NCI-H748 (cell line): ENCODE measurements at regions not wholly inside any gene's neighbourhood (a gene's known extent, or its start where the extent isn't known, plus 50 kb on each side); places are given as distances from the start of the nearest gene placed in this dataset.

Experiments used
- DNase-seq: peaks from one replicate; lab custom pipeline; 2025; ENCODE audit not compliant: unreplicated experiment; lab: John Stamatoyannopoulos, UW

- DNase-seq: no peak
Observed at GRCh38 chr6:147755999-147756398, 247.5 kb downstream of the SAMD5 start.

GRCh38 chr6:147756891-147757290, 248.4 kb downstream of the SAMD5 start:
- DNase-seq: no peak

- DNase-seq: no peak
Observed at GRCh38 chr6:147757291-147757690, 248.8 kb downstream of the SAMD5 start.

DNA sequence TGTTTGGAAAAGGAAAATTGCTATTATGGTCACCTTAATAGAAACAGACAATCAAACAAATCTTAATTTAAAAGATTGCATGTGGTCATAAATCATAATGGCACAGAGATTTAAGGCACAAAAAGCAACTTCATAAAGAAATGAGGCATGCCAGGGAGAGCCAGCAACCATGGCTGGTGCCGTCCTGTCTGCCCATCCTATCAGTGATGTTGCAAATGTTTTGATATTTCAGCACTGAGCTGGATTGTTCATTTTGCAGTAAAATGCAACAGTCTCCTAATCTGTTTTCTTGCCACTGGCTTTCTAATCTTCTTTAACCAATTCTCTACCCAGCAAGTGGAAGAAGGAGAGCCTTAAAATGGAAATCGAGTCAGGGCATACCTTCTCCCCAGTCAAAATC, 249.8 kb downstream of the SAMD5 start:
- DNase-seq: no peak

GRCh38 chr6:147759093-147759492, 250.6 kb downstream of the SAMD5 start:
- DNase-seq: no peak

GRCh38 chr6:147759536-147759935, 251.0 kb downstream of the SAMD5 start:
- DNase-seq: no peak

GRCh38 chr6:147765541-147765940, 257.1 kb downstream of the SAMD5 start:
- DNase-seq: no peak

DNA sequence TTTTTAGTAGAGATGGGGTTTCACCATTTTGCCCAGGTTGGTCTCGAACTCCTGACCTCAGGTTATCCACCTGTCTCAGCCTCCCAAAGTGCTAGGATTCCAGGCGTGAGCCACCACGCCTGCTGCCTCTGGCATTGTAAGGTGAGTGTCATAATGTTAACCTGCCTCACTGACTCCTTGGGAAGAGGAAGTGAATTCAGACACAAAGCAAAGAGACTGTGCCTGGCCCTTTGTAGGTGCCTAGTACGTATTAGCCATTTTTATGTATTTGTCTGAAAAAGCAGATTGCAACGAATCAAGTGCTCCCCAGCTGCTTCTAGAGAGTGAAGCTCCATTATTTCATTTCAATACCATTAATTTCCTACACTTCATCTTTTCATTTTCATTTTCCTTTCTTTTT, 260.5 kb downstream of the SAMD5 start:
- DNase-seq: peak; percentile 20

GRCh38 chr6:147769496-147770087, 261.1 kb downstream of the SAMD5 start:
- DNase-seq: peak; percentile 38

GRCh38 chr6:147770221-147770620, 261.7 kb downstream of the SAMD5 start:
- no peak for DNase-seq

DNA sequence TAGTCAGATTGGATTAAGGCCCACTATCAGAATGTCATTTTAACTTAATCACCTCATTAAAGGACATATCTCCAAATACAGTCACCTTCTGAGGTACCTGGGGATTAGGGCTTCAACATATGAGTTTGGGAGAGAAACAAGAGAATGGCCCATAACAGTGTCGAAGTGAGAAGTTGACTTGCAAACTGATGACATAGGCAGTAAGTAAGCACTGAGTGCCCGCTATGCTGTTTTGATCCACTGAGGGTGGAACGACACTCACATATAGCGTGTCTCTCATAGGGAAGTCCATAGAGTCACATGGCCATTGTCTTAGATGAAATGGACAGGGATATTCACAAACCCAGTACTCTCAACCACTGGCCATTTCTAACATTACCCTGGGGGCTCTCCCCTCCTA, 264.2 kb downstream of the SAMD5 start:
- DNase-seq: no peak

DNA sequence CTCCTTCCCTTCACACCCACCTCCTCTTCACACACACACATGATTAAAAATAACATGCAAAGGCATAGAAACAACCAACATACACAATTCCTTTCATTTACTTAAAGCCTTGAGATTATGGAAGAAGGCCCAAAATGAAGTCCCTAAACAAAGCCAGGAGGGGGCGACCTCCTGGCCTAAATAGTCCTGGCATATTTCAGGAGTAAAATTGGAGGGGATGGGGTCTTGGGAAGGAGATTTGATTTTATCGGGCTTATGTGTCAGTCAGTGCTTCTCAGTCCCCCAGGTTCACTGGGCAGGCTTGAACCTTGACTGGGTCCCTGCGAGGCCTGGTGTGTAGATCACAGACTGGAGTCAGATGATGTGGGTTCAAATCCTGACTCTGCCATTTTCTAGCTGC, 266.4 kb downstream of the SAMD5 start:
- DNase-seq: peak; percentile 42

GRCh38 chr6:147776631-147777213, 268.2 kb downstream of the SAMD5 start:
- no peak for DNase-seq

GRCh38 chr6:147779624-147780023, 271.1 kb downstream of the SAMD5 start:
- DNase-seq: no peak

DNA sequence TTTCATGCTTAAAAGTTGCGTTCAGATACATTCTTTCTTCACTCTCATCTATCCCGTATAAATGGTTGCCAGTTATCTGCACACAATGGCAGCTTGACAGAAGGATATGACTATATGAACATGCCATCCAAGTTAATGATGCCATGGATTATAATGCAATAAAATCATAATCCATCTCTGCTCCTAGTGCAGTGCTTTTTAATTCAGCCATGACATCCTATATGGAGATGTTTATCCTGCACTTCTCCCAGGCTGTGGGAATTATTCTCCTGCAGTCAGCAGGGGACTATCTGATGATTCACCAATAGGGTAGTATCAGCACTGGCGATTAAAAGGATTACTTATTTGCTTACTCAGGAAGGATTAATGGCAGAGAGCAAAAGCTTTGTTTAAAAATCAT, 273.8 kb downstream of the SAMD5 start:
- DNase-seq: peak; percentile 86

- no peak for DNase-seq
Observed at GRCh38 chr6:147784371-147784770, 275.9 kb downstream of the SAMD5 start.

DNA sequence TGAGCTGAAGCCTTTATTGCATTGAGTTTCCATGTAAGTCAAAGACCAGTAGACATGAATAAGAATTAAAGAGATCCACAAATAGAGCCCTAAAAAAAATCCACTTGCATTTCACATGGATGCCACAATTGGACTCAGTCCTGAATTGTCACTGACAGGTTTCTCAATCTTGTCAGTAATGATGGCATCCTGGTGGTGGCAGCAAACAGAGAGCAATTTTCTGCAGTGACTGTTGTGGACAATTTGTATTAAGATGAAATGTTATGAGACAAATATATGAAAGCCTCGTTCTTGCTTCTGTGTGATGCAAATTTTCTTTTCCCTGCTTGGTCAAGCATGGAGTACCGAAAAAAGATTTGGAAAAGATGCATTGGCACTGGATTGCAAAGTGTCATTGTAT, 278.9 kb downstream of the SAMD5 start:
- DNase-seq: peak; percentile 47

GRCh38 chr6:147789430-147789947, 281.0 kb downstream of the SAMD5 start:
- DNase-seq: no peak

GRCh38 chr6:147793871-147794643, 285.6 kb downstream of the SAMD5 start:
- no peak for DNase-seq

DNA sequence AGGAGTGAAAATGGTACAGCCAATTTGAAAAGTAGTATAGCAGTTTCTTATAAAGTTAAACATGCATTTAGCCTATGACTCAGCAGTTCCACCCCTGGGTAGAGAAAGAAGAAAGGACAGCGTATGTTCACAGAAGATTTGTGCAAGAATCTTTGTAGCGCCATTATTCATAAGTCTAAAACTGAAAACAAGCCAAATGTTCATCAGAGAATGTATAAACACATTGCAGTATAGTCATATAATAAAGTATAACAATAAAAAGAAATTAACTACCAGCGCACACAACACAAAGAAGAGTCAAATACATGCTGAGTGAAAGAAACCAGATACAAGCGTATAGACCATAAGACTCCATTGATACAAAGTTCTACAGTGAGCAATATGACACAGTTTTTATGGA, 294.0 kb downstream of the SAMD5 start:
- DNase-seq: no peak

- peak; percentile 74 for DNase-seq
Observed at GRCh38 chr6:147805155-147805554, 296.7 kb downstream of the SAMD5 start.

- DNase-seq: peak; percentile 15
Observed at GRCh38 chr6:147806697-147807096, 298.2 kb downstream of the SAMD5 start.
